OCI-LY7 (cell line): ENCODE measurements at regions not wholly inside any gene's neighbourhood (a gene's known extent, or its start where the extent isn't known, plus 50 kb on each side); places are given as distances from the start of the nearest gene placed in this dataset.

Source experiments
- CTCF ChIP-seq: fragments of 200-600 bp; sonication (generic); conservative IDR thresholded peaks from 2 replicates; pipeline ENCODE4 v1.5.1; 2014; ENCODE audit warnings: mild to moderate bottlenecking, antibody characterized with exemption, low read length, moderate library complexity, mixed read lengths
- EZH2phosphoT487 ChIP-seq: fragments of 200-600 bp; sonication (generic); IDR thresholded peaks from 2 replicates; pipeline ENCODE4 v1.6.1; 2018; ENCODE audit warnings: low read depth, borderline replicate concordance, mild to moderate bottlenecking, mixed run types, antibody characterized with exemption, low read length, moderate library complexity, mixed read lengths

- TF ChIP-seq CTCF, result no peak
- TF ChIP-seq EZH2phosphoT487, result no peak
Measured at GRCh38 chr9:78605041-78606000, 308.4 kb downstream of the PSAT1 start.
